MM.1S (cell line): ENCODE measurements at regions not wholly inside any gene's neighbourhood (a gene's known extent, or its start where the extent isn't known, plus 50 kb on each side); places are given as distances from the start of the nearest gene placed in this dataset.

Experiments
- DNase-seq: peaks from one replicate; pipeline ENCODE4 v3.0.0-alpha.2; 2015
- H2AFZ ChIP-seq: fragments of 300-600 bp; sonication (generic); 2 replicates; pipeline ENCODE4 v1.6.0; 2016; ENCODE audit warnings: antibody characterized with exemption, low read length
- H3F3A ChIP-seq: fragments of 300-600 bp; sonication (generic); 2 replicates; pipeline ENCODE4 v1.6.1; 2016; ENCODE audit warnings: mild to moderate bottlenecking, antibody characterized with exemption, low read length, moderate library complexity, mixed read lengths; ENCODE audit not compliant: insufficient read depth
- H3K27ac ChIP-seq: fragments of 300-600 bp; sonication (generic); 2 replicates; pipeline ENCODE4 v1.5.1; 2016; ENCODE audit warnings: mild to moderate bottlenecking, low read length
- H3K27me3 ChIP-seq: fragments of 300-600 bp; sonication (generic); replicated peaks from 2 replicates; pipeline ENCODE4 v1.6.0; 2016; ENCODE audit warnings: low read length; ENCODE audit not compliant: insufficient read depth
- H3K36me3 ChIP-seq: fragments of 300-600 bp; sonication (generic); replicated peaks from 2 replicates; pipeline ENCODE4 v1.6.1; 2016; ENCODE audit warnings: mild to moderate bottlenecking, low read length, mixed read lengths; ENCODE audit not compliant: insufficient read depth
- H3K4me1 ChIP-seq: fragments of 300-600 bp; sonication (generic); 2 replicates; pipeline ENCODE4 v1.6.1; 2016; ENCODE audit warnings: low read length, mixed read lengths
- H3K4me2 ChIP-seq: fragments of 300-600 bp; sonication (generic); 2 replicates; pipeline ENCODE4 v1.6.0; 2016; ENCODE audit warnings: low read depth, low read length
- H3K4me3 ChIP-seq: fragments of 300-600 bp; sonication (generic); 2 replicates; pipeline ENCODE4 v1.5.1; 2016; ENCODE audit warnings: low read length, mixed read lengths
- H3K79me2 ChIP-seq: fragments of 300-600 bp; sonication (generic); 2 replicates; pipeline ENCODE4 v1.6.1; 2016; ENCODE audit warnings: mixed run types, low read length, mixed read lengths
- H3K9ac ChIP-seq: fragments of 300-600 bp; sonication (generic); 2 replicates; pipeline ENCODE4 v1.6.1; 2016; ENCODE audit warnings: low read length, mixed read lengths
- H3K9me2 ChIP-seq: fragments of 300-600 bp; sonication (generic); replicated peaks from 2 replicates; pipeline ENCODE4 v1.6.1; 2016; ENCODE audit warnings: mild to moderate bottlenecking, low read length, mixed read lengths; ENCODE audit not compliant: insufficient read depth
- H3K9me3 ChIP-seq: fragments of 300-600 bp; sonication (generic); replicated peaks from 2 replicates; pipeline ENCODE4 v1.6.1; 2016; ENCODE audit warnings: mild to moderate bottlenecking, low read length, mixed read lengths; ENCODE audit not compliant: insufficient read depth
- H4K20me1 ChIP-seq: fragments of 300-600 bp; sonication (generic); 2 replicates; pipeline ENCODE4 v1.6.1; 2016; ENCODE audit warnings: mild to moderate bottlenecking, low read length, moderate library complexity, mixed read lengths; ENCODE audit not compliant: insufficient read depth
- EZH2 ChIP-seq: fragments of 300-600 bp; sonication (generic); optimal IDR thresholded peaks from 2 replicates; pipeline ENCODE3; 2017; ENCODE audit warnings: low read depth, mild to moderate bottlenecking, antibody characterized with exemption, low read length, mixed read lengths
- EZH2phosphoT487 ChIP-seq: fragments of 300-600 bp; sonication (generic); IDR thresholded peaks from 2 replicates; pipeline ENCODE4 v1.6.1; 2018; ENCODE audit warnings: antibody characterized with exemption, low read length
- TF ChIP-seq, protein P1 (sequence below): fragments of 300-600 bp; sonication (generic); IDR thresholded peaks from 2 replicates; pipeline ENCODE4 v1.5.1; 2016; ENCODE audit warnings: antibody characterized with exemption, low read length, mixed read lengths

DNA sequence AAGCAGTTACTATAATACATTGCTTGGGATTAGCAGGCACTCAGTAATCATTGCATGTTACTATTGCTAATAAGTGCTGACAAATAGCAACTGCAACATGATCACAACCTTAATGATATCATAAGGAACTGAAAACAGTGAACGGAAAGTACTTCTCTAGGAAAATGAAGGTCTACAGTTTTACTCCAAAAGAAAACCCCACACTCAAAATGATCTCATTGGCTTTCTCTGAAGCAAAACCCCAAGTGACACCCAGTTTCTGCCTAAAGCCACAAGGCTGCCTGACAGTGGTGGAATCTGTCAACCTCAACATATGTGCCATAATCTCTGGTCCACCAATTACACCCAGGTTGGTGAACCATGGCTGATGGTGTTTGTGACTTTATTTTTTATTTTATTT, 137.6 kb downstream of the PTGER3 start:
- TF ChIP-seq EZH2phosphoT487, result no peak
- TF ChIP-seq EZH2, result no peak
- TF ChIP-seq, protein P1, sequence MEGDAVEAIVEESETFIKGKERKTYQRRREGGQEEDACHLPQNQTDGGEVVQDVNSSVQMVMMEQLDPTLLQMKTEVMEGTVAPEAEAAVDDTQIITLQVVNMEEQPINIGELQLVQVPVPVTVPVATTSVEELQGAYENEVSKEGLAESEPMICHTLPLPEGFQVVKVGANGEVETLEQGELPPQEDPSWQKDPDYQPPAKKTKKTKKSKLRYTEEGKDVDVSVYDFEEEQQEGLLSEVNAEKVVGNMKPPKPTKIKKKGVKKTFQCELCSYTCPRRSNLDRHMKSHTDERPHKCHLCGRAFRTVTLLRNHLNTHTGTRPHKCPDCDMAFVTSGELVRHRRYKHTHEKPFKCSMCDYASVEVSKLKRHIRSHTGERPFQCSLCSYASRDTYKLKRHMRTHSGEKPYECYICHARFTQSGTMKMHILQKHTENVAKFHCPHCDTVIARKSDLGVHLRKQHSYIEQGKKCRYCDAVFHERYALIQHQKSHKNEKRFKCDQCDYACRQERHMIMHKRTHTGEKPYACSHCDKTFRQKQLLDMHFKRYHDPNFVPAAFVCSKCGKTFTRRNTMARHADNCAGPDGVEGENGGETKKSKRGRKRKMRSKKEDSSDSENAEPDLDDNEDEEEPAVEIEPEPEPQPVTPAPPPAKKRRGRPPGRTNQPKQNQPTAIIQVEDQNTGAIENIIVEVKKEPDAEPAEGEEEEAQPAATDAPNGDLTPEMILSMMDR, result no peak
- DNase-seq, result no peak
- Histone ChIP-seq H3K4me1 (no peaks in the 10 kb centered on the region), H3K9ac (no peak overlapping the region), H3K79me2 (no peaks in the 10 kb centered on the region), H3K9me2 (no peaks in the 10 kb centered on the region), H3K9me3 (no peaks in the 10 kb centered on the region), H3K36me3 (no peaks in the 10 kb centered on the region), H3K27ac (no peak overlapping the region), H2AFZ (no peak overlapping the region), H3K27me3 (no peaks in the 10 kb centered on the region), H3K4me2 (no peak overlapping the region), H3K4me3 (no peak overlapping the region), H4K20me1 (no peaks in the 10 kb centered on the region), H3F3A (no peaks in the 10 kb centered on the region)

DNA sequence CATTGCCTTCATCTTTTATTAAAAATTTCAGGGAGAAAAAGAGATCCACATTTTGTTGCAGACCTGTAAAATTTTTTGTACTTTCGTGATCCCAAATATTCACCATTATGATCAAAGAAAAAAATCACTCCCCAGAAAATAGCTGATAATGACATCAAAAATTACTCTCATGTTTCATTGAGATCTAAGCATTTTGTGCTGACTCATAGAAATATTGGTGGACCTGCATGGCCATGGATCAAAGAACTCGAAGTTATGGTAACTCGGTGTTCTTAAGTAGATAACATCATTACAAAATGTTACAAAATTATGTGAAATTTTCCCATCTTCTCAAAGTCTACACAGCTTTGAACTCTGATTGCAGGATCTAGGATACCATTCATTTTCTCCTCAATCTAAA, 135.8 kb downstream of the PTGER3 start:
- H3K79me2 ChIP-seq, result no peaks in the 10 kb centered on the region
- no peak overlapping the region for H3K4me2 ChIP-seq
- H3K9ac ChIP-seq, result no peak overlapping the region
- no peaks in the 10 kb centered on the region for H4K20me1 ChIP-seq
- H3K4me3 ChIP-seq, result no peak overlapping the region
- no peaks in the 10 kb centered on the region for H3K9me3 ChIP-seq
- no peak overlapping the region for H3K27ac ChIP-seq
- no peaks in the 10 kb centered on the region for H3K27me3 ChIP-seq
- TF ChIP-seq, protein P1, result no peak
- TF ChIP-seq EZH2, result no peak
- TF ChIP-seq EZH2phosphoT487, result no peak
- no peaks in the 10 kb centered on the region for H3F3A ChIP-seq
- no peaks in the 10 kb centered on the region for H3K9me2 ChIP-seq
- no peak for DNase-seq
- no peaks in the 10 kb centered on the region for H3K36me3 ChIP-seq
- no peaks in the 10 kb centered on the region for H3K4me1 ChIP-seq
- no peak overlapping the region for H2AFZ ChIP-seq

DNA sequence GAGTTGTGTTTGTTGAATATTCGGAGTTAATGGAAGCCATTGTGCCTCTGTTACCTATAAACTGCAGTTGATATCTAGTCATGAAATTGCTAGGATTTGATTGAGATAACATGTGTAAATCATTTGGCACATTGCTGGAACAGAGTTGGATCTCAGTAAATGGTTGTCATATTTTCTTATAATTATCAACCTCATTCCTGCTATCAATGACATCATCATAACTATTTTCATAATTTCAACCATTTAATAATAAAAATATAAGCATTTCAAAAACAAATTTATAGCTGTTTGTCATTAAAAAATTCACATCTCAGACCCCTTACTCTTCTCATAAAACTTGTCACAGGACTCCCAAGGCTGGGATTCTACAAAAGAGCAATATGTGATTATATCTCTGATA, 133.4 kb downstream of the PTGER3 start:
- Histone ChIP-seq H3K36me3 (no peaks in the 10 kb centered on the region), H3K9me2 (no peaks in the 10 kb centered on the region), H3K4me2 (no peak overlapping the region), H2AFZ (no peak overlapping the region), H4K20me1 (no peaks in the 10 kb centered on the region), H3K9me3 (no peaks in the 10 kb centered on the region), H3K4me1 (no peaks in the 10 kb centered on the region), H3F3A (no peaks in the 10 kb centered on the region), H3K4me3 (no peak overlapping the region), H3K9ac (no peak overlapping the region), H3K27me3 (no peaks in the 10 kb centered on the region), H3K27ac (no peak overlapping the region), H3K79me2 (no peaks in the 10 kb centered on the region)
- DNase-seq, result no peak
- TF ChIP-seq, protein P1, result no peak
- TF ChIP-seq EZH2phosphoT487 (no peak), EZH2 (no peak)
